ENCODE measurements at regions not wholly inside any gene's neighbourhood (a gene's known extent, or its start where the extent isn't known, plus 50 kb on each side); places are given as distances from the start of the nearest gene placed in this dataset.

GRCh38 chr10:31702954-31703353 lies 225.7 kb downstream of the ARHGAP12 start:
- TF ChIP-seq CTCF (IDR thresholded peaks at IDR 0.05): no peak
- no peak for TF ChIP-seq POLR2A (IDR thresholded peaks at IDR 0.05)
- no peak for TF ChIP-seq POLR2AphosphoS5 (IDR thresholded peaks at IDR 0.05)
